ENCODE measurements at regions not wholly inside any gene's neighbourhood (a gene's known extent, or its start where the extent isn't known, plus 50 kb on each side); places are given as distances from the start of the nearest gene placed in this dataset.
A peak's percentile ranks its signal among the peaks of the same experiment; 100 is the strongest.

DNA sequence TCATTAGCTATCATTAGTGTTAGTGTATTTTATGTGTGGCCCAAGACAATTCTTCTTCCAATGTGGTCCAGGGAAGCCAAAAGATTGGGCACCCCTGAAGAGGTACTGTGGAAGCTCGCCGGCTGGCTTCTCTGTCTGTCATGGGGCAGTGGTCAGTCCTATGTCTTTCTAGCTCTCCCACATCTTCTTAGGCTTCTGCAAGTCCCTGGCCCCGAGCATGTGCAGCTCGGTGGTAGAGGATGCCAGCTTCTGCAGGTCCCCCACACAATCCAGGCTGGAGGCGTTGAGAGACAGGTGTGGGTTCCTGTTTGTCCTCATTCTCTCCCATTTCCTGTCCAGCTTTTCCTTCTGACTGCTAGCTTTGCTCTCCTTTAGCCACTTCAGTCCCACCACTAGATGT lies 134.1 kb upstream of the NALF2 start:
- DNase-seq (ENCODE audit: extremely low read depth, low read depth): no peak
- no peak overlapping the region for H3K4me3 ChIP-seq (replicated peaks; ENCODE audit: low read depth, low read length)
- TF ChIP-seq, protein P1, sequence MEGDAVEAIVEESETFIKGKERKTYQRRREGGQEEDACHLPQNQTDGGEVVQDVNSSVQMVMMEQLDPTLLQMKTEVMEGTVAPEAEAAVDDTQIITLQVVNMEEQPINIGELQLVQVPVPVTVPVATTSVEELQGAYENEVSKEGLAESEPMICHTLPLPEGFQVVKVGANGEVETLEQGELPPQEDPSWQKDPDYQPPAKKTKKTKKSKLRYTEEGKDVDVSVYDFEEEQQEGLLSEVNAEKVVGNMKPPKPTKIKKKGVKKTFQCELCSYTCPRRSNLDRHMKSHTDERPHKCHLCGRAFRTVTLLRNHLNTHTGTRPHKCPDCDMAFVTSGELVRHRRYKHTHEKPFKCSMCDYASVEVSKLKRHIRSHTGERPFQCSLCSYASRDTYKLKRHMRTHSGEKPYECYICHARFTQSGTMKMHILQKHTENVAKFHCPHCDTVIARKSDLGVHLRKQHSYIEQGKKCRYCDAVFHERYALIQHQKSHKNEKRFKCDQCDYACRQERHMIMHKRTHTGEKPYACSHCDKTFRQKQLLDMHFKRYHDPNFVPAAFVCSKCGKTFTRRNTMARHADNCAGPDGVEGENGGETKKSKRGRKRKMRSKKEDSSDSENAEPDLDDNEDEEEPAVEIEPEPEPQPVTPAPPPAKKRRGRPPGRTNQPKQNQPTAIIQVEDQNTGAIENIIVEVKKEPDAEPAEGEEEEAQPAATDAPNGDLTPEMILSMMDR (IDR thresholded peaks at IDR 0.05; ENCODE audit: low read depth, low read length, missing control alignments): no peak

DNA sequence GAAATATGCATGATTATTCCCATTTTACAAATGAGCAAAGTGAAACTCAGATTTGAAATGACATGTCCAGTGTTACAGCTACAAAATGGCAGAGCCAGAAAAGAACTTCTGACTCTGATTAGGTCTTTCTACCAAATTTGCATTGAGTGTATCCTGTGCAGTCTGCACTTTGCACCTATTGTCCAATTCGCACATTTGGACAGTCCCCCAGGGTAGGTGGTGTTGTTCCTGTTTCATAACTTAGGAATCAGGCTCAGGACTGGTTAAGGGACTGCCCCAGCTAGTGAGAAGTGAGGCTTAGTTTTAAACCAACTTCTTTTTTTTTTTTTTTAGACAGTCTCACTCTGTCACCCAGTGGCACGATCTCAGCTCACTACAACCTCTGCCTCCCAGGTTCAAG lies 137.9 kb upstream of the NALF2 start:
- no peak for DNase-seq (ENCODE audit: extremely low read depth, low read depth)
- H3K4me3 ChIP-seq (replicated peaks; ENCODE audit: low read depth, low read length): no peak overlapping the region
- TF ChIP-seq, protein P1 (IDR thresholded peaks at IDR 0.05; ENCODE audit: low read depth, low read length, missing control alignments): no peak

DNA sequence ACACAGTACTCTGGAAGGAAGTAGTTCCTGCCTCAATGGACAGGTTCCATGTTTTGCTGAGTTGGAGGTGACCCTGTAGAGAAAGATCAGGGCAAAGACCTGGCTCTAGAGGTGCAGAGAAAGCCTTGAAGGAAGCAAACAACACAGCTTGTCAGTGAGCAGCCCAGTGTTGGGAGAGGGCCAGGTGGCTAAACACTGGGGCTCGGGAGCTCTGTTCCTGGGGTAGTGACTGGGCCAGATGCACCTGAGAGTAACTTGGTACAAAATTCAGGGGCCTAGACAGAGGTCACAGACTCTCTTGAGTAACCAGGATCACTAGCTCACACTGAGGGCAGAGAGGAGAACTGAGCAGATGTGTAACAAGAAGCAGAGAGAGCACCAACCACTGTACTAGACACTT lies 138.4 kb upstream of the NALF2 start:
- DNase-seq (ENCODE audit: extremely low read depth, low read depth): no peak
- TF ChIP-seq, protein P1 (IDR thresholded peaks at IDR 0.05; ENCODE audit: low read depth, low read length, missing control alignments): no peak
- no peak overlapping the region for H3K4me3 ChIP-seq (replicated peaks; ENCODE audit: low read depth, low read length)

DNA sequence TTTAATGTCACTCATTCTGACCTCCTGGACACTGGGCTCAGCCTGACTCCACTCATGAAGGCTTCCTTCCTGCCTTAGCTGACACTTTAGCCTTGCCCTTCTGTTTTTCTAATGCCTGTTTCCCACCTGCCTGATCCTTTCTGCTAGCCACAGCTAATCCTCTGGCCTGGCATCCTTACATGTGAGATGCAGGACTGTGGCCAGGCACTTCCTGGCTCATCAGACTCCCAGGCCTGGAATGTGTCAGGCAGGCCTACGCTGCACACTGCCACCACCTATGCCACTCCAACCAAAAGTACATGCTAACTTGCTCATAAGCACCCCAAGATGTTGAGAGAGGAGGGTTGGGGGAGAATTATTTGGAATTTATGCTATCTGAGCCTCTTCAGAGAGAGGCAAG lies 138.8 kb upstream of the NALF2 start:
- TF ChIP-seq, protein P1 (IDR thresholded peaks at IDR 0.05; ENCODE audit: low read depth, low read length, missing control alignments): no peak
- no peak for DNase-seq (ENCODE audit: extremely low read depth, low read depth)
- no peak overlapping the region for H3K4me3 ChIP-seq (replicated peaks; ENCODE audit: low read depth, low read length)

DNA sequence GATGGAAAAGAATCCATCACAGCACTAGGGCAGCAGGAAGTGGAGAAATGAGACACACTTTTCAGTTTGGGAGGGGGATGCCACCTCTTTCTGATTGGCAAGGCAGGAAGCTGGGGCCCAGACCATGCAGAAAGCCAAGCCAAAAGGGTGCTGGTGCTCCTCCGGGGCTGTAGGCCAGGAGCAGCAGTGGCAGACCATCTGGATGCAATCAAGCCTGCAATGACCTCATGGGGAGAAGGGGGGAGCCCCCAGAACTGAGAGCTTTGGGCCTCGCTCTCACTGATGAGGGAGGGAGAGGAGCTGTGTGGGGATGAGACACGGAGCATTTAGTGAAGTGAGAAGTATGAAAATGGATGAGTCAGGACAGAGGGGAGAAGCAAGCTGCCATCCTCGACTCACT lies 141.3 kb upstream of the NALF2 start:
- peak; percentile 65 for DNase-seq (ENCODE audit: extremely low read depth, low read depth)
- TF ChIP-seq, protein P1 (IDR thresholded peaks at IDR 0.05; ENCODE audit: low read depth, low read length, missing control alignments): no peak
- no peak overlapping the region for H3K4me3 ChIP-seq (replicated peaks; ENCODE audit: low read depth, low read length)

DNA sequence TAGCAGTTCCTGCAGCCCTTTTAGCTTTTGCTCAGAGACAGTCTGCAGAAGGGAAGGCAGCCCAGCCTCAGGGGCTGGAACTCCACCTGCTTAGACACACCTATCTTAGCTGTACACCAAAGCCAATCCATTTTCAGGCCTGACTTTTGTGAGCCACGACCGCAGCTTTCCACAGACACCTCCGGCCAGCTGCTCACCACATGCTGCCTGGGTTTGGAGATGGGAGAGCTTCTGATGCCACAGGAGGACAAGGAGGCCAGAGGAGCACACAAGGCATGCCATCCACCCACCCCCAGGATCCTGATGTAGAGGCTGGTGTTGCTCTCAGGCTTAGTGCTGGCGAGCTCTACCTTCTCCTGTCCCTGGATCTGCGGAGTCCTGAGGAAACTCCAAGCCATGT lies 141.8 kb upstream of the NALF2 start:
- TF ChIP-seq, protein P1 (IDR thresholded peaks at IDR 0.05; ENCODE audit: low read depth, low read length, missing control alignments): no peak
- H3K4me3 ChIP-seq (replicated peaks; ENCODE audit: low read depth, low read length): no peak overlapping the region
- no peak for DNase-seq (ENCODE audit: extremely low read depth, low read depth)

DNA sequence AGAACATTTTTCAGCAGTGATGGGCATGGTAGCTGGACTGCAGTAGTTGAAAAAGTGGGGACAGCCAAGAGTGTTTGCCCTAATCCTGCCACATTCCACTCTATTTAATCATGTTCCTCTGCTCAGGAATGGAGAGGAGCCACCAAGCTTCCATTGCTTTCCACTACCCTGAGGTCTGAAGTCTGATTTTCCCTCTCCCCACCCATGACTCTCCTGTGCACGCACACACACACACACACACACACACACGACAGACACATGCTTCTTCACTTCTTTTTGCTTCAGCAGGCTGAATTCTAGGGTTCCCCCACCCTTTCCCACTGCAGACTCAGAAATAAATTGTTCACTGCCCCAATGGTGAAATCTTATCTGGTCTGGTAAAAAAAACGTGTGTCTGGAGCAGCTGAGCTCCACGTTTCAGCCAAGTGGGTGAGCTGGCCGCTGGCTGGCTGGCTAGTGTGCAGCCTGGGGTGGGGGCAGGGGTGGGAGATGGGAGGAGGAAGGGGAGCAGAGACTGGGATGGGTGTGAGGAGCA lies 142.7 kb upstream of the NALF2 start:
- TF ChIP-seq, protein P1 (IDR thresholded peaks at IDR 0.05; ENCODE audit: low read depth, low read length, missing control alignments): no peak
- no peak overlapping the region for H3K4me3 ChIP-seq (replicated peaks; ENCODE audit: low read depth, low read length)
- no peak for DNase-seq (ENCODE audit: extremely low read depth, low read depth)

Data from HFF-Myc (cell line).